Neural cell (in vitro differentiated cells): ENCODE measurements at regions not wholly inside any gene's neighbourhood (a gene's known extent, or its start where the extent isn't known, plus 50 kb on each side); places are given as distances from the start of the nearest gene placed in this dataset.

Experiments used
- H2AFZ ChIP-seq: fragments of 200-600, 300-800 bp; sonication (generic), shearing (Covaris generic); 2 replicates; pipeline ENCODE4 v1.6.0; 2014; ENCODE audit warnings: low read depth, mild to moderate bottlenecking, antibody characterized with exemption, low read length, moderate library complexity
- H3F3A ChIP-seq: fragments of 200-600 bp; shearing (Covaris generic); 2 replicates; pipeline ENCODE4 v1.6.1; 2016; ENCODE audit warnings: mild to moderate bottlenecking, moderate library complexity, mixed read lengths, antibody characterized with exemption, low read length; ENCODE audit not compliant: insufficient read depth, poor library complexity, severe bottlenecking
- H3K27ac ChIP-seq: fragments of 200-600, 300-800 bp; sonication (generic), shearing (Covaris generic); 2 replicates; pipeline ENCODE4 v1.5.1; 2014; ENCODE audit warnings: mild to moderate bottlenecking, low read length, moderate library complexity
- H3K27me3 ChIP-seq: fragments of 300-800, 200-600 bp; sonication (generic), shearing (Covaris generic); 2 replicates; pipeline ENCODE4 v1.6.0; 2014; ENCODE audit warnings: mild to moderate bottlenecking, low read depth, low read length, moderate library complexity; ENCODE audit not compliant: insufficient read depth
- H3K36me3 ChIP-seq: fragments of 300-800, 200-600 bp; sonication (generic), shearing (Covaris generic); 2 replicates; pipeline ENCODE4 v1.5.1; 2014; ENCODE audit warnings: mild to moderate bottlenecking, antibody characterized with exemption, low read length, moderate library complexity; ENCODE audit not compliant: insufficient read depth
- H3K4me2 ChIP-seq: fragments of 300-800, 200-600 bp; sonication (generic), shearing (Covaris generic); 2 replicates; pipeline ENCODE4 v1.6.0; 2014; ENCODE audit warnings: mild to moderate bottlenecking, low read length
- H3K4me3 ChIP-seq: fragments of 300-800, 200-600 bp; sonication (generic), shearing (Covaris generic); 2 replicates; pipeline ENCODE4 v1.5.1; 2014; ENCODE audit warnings: mild to moderate bottlenecking, low read length, moderate library complexity
- H3K79me2 ChIP-seq: fragments of 200-600 bp; shearing (Covaris generic); replicated peaks from 2 replicates; pipeline ENCODE4 v1.6.0; 2014; ENCODE audit warnings: mild to moderate bottlenecking, low read length, moderate library complexity; ENCODE audit not compliant: insufficient read depth
- H3K9ac ChIP-seq: fragments of 300-800, 200-600 bp; sonication (generic), shearing (Covaris generic); 2 replicates; pipeline ENCODE4 v1.6.1; 2016; ENCODE audit warnings: mild to moderate bottlenecking, low read length, mixed read lengths
- H3K9me2 ChIP-seq: fragments of 200-600 bp; shearing (Covaris generic); 2 replicates; pipeline ENCODE4 v1.6.1; 2016; ENCODE audit warnings: mild to moderate bottlenecking, low read length, mixed read lengths; ENCODE audit not compliant: insufficient read depth
- H3K9me3 ChIP-seq: fragments of 200-600, 300-800 bp; sonication (generic), shearing (Covaris generic); 2 replicates; pipeline ENCODE4 v1.6.1; 2016; ENCODE audit warnings: mild to moderate bottlenecking, mixed run types, low read length, moderate library complexity, mixed read lengths
- H4K20me1 ChIP-seq: fragments of 200-600 bp; shearing (Covaris generic); 2 replicates; pipeline ENCODE4 v1.6.1; 2016; ENCODE audit warnings: mild to moderate bottlenecking, mixed run types; ENCODE audit not compliant: insufficient read depth
- EP300 ChIP-seq: fragments of 450-650 bp; conservative IDR thresholded peaks from 2 replicates; pipeline ENCODE4 v1.6.1; 2014; ENCODE audit warnings: antibody characterized with exemption, mild to moderate bottlenecking, moderate library complexity; ENCODE audit not compliant: poor library complexity, severe bottlenecking
- EZH2 ChIP-seq: fragments of 200-600, 300-800 bp; shearing (Covaris generic), sonication (generic); IDR thresholded peaks from 2 replicates; pipeline ENCODE4 v1.6.1; 2014; ENCODE audit warnings: antibody characterized with exemption, low read length, borderline replicate concordance, mild to moderate bottlenecking; ENCODE audit not compliant: insufficient read depth, poor library complexity, severe bottlenecking
- MXI1 ChIP-seq: fragments of 450-650 bp; conservative IDR thresholded peaks from 2 replicates; pipeline ENCODE4 v1.6.1; 2014; ENCODE audit warnings: antibody characterized with exemption, mild to moderate bottlenecking; ENCODE audit not compliant: poor library complexity, severe bottlenecking
- POLR2AphosphoS5 ChIP-seq: IDR thresholded peaks from 2 replicates; pipeline ENCODE4 v1.6.1; 2012
- RAD21 ChIP-seq: fragments of 450-650 bp; conservative IDR thresholded peaks from 2 replicates; pipeline ENCODE4 v1.6.1; 2014; ENCODE audit warnings: antibody characterized with exemption, mild to moderate bottlenecking, moderate library complexity
- SMC3 ChIP-seq: fragments of 450-650 bp; conservative IDR thresholded peaks from 2 replicates; pipeline ENCODE4 v1.6.1; 2014; ENCODE audit warnings: antibody characterized with exemption, mild to moderate bottlenecking, moderate library complexity; ENCODE audit not compliant: poor library complexity
- TAF1 ChIP-seq: IDR thresholded peaks from 2 replicates; pipeline ENCODE4 v1.6.1; 2012; ENCODE audit warnings: low read depth
- TF ChIP-seq, protein P1 (sequence below): fragments of 450-650 bp; IDR thresholded peaks from 2 replicates; pipeline ENCODE4 v1.5.1; 2014; ENCODE audit warnings: antibody characterized with exemption, mild to moderate bottlenecking, moderate library complexity; ENCODE audit not compliant: poor library complexity, severe bottlenecking
- TF ChIP-seq, protein P2 (sequence below): IDR thresholded peaks from 2 replicates; pipeline ENCODE4 v1.6.1; 2012; ENCODE audit warnings: borderline replicate concordance

DNA sequence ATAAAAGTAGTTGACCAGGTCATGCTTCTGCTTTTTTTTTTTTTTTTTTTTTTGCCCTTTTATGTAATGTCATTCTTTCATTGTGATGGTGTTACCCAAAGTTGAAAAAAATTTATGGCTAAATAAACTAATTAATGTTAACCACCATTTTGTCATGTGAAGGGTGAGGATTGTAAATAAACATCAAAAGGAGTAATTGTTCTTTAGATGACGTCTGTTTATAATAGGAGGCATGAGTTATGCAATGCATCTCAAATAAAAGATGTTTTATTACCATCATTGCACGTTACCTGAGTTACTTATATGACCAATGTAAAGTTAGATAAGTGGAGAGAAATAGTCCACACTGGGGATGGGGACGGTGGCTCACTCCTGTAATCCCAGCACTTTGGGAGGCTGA lies 349.9 kb upstream of the PDE3A start:
- H3K27ac ChIP-seq = no peak overlapping the region
- H4K20me1 ChIP-seq = no peaks in the 10 kb centered on the region
- H3K79me2 ChIP-seq = no peaks in the 10 kb centered on the region
- H3K36me3 ChIP-seq = no peaks in the 10 kb centered on the region
- H3K9me2 ChIP-seq = no peaks in the 10 kb centered on the region
- no peak overlapping the region for H2AFZ ChIP-seq
- no peaks in the 10 kb centered on the region for H3K9me3 ChIP-seq
- H3F3A ChIP-seq = no peaks in the 10 kb centered on the region
- H3K27me3 ChIP-seq = no peaks in the 10 kb centered on the region
- no peak overlapping the region for H3K9ac ChIP-seq
- TF ChIP-seq, protein P1, sequence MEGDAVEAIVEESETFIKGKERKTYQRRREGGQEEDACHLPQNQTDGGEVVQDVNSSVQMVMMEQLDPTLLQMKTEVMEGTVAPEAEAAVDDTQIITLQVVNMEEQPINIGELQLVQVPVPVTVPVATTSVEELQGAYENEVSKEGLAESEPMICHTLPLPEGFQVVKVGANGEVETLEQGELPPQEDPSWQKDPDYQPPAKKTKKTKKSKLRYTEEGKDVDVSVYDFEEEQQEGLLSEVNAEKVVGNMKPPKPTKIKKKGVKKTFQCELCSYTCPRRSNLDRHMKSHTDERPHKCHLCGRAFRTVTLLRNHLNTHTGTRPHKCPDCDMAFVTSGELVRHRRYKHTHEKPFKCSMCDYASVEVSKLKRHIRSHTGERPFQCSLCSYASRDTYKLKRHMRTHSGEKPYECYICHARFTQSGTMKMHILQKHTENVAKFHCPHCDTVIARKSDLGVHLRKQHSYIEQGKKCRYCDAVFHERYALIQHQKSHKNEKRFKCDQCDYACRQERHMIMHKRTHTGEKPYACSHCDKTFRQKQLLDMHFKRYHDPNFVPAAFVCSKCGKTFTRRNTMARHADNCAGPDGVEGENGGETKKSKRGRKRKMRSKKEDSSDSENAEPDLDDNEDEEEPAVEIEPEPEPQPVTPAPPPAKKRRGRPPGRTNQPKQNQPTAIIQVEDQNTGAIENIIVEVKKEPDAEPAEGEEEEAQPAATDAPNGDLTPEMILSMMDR = no peak
- TF ChIP-seq, protein P2, sequence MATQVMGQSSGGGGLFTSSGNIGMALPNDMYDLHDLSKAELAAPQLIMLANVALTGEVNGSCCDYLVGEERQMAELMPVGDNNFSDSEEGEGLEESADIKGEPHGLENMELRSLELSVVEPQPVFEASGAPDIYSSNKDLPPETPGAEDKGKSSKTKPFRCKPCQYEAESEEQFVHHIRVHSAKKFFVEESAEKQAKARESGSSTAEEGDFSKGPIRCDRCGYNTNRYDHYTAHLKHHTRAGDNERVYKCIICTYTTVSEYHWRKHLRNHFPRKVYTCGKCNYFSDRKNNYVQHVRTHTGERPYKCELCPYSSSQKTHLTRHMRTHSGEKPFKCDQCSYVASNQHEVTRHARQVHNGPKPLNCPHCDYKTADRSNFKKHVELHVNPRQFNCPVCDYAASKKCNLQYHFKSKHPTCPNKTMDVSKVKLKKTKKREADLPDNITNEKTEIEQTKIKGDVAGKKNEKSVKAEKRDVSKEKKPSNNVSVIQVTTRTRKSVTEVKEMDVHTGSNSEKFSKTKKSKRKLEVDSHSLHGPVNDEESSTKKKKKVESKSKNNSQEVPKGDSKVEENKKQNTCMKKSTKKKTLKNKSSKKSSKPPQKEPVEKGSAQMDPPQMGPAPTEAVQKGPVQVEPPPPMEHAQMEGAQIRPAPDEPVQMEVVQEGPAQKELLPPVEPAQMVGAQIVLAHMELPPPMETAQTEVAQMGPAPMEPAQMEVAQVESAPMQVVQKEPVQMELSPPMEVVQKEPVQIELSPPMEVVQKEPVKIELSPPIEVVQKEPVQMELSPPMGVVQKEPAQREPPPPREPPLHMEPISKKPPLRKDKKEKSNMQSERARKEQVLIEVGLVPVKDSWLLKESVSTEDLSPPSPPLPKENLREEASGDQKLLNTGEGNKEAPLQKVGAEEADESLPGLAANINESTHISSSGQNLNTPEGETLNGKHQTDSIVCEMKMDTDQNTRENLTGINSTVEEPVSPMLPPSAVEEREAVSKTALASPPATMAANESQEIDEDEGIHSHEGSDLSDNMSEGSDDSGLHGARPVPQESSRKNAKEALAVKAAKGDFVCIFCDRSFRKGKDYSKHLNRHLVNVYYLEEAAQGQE = no peak
- TF ChIP-seq SMC3 = no peak
- no peak for TF ChIP-seq MXI1
- no peak for TF ChIP-seq EP300
- no peak for TF ChIP-seq EZH2
- TF ChIP-seq RAD21 = no peak
- no peak for TF ChIP-seq TAF1
- TF ChIP-seq POLR2AphosphoS5 = no peak
- no peak overlapping the region for H3K4me2 ChIP-seq
- no peak overlapping the region for H3K4me3 ChIP-seq

DNA sequence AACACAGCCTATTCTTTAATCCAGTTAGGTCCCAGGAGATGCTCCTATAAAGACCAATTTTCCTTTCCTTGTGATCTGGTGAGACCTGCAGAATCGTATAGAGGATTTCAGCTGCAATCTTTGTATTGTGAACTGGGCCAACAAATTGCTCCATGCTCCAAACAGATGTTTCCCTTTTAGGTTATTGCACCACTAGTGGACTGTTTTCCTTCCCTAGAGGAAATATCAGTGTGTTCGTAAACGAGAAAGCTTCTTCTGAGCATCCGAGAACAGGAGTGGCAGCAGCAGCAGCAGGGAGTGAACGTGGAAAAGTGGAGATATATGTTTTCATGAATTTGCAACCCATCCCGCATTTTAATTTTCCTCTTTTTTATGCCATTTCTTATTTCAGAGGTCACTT lies 344.1 kb upstream of the PDE3A start:
- H3K9me2 ChIP-seq = no peaks in the 10 kb centered on the region
- H3K9ac ChIP-seq = no peak overlapping the region
- TF ChIP-seq RAD21 = no peak
- TF ChIP-seq EP300 = no peak
- no peak for TF ChIP-seq POLR2AphosphoS5
- no peak for TF ChIP-seq TAF1
- TF ChIP-seq EZH2 = no peak
- TF ChIP-seq, protein P1 = no peak
- TF ChIP-seq, protein P2 = no peak
- no peak for TF ChIP-seq MXI1
- no peak for TF ChIP-seq SMC3
- no peaks in the 10 kb centered on the region for H3K27me3 ChIP-seq
- H3K4me2 ChIP-seq = no peak overlapping the region
- no peaks in the 10 kb centered on the region for H3K9me3 ChIP-seq
- H3K27ac ChIP-seq = no peak overlapping the region
- no peaks in the 10 kb centered on the region for H3K79me2 ChIP-seq
- H3K36me3 ChIP-seq = no peaks in the 10 kb centered on the region
- H3K4me3 ChIP-seq = no peak overlapping the region
- H4K20me1 ChIP-seq = no peaks in the 10 kb centered on the region
- no peaks in the 10 kb centered on the region for H3F3A ChIP-seq
- H2AFZ ChIP-seq = no peak overlapping the region
